Stomach smooth muscle (tissue), 2 donors: ENCODE measurements at regions not wholly inside any gene's neighbourhood (a gene's known extent, or its start where the extent isn't known, plus 50 kb on each side); places are given as distances from the start of the nearest gene placed in this dataset.

Experiments used
- H3K27ac ChIP-seq: one replicate; pipeline ENCODE4 v1.7.0; 2013; ENCODE audit warnings: mild to moderate bottlenecking, low read length, inconsistent platforms
- H3K27me3 ChIP-seq, 2 donors: one replicate each; pipeline ENCODE4 v1.7.0; 2013; ENCODE audit warnings: low read length in 2 of 2; ENCODE audit not compliant: insufficient read depth in 2 of 2, control insufficient read depth in 1 of 2
- H3K36me3 ChIP-seq, 2 donors: one replicate each; pipeline ENCODE4 v1.7.0; 2013; ENCODE audit warnings: low read length in 2 of 2; ENCODE audit not compliant: control insufficient read depth in 2 of 2, insufficient read depth in 2 of 2
- H3K4me1 ChIP-seq: one replicate; pipeline ENCODE4 v1.7.0; 2013; ENCODE audit warnings: low read length; ENCODE audit not compliant: control insufficient read depth, insufficient read depth
- H3K4me3 ChIP-seq, 2 donors: one replicate each; pipeline ENCODE4 v1.7.0; 2013; ENCODE audit warnings: low read length in 2 of 2
- H3K9ac ChIP-seq, 2 donors: one replicate each; pipeline ENCODE4 v1.7.0; 2013; ENCODE audit warnings: low read length in 2 of 2, mild to moderate bottlenecking in 1 of 2
- H3K9me3 ChIP-seq, 2 donors: one replicate each; pipeline ENCODE4 v1.7.0; 2013; ENCODE audit warnings: low read length in 2 of 2; ENCODE audit not compliant: control insufficient read depth in 2 of 2
- donor health status: healthy.
- donor health status: Pancreatic carcinoma.

DNA sequence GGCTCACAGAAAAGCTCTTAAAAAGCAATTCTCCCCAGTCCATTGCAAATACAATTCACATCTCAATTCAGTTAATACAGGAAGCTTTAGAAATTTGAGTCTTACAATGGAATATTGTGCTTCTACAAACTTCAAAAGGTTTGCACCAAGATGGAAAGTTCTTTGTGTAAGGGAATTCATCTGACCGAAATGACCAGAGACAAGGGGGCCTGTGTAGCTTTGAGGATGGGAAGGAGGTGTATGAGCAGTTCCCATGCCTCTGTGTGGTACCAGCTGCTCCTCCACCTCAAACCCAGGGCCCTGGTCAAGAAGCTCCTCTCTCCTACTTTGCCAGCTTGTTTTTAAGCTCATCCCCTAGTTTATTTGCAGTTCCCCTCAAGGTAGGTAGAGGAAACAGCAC, 312.8 kb upstream of the PKDCC start:
- no peak overlapping the region for H3K9ac ChIP-seq
- H3K9me3 ChIP-seq: no peaks in the 10 kb centered on the region
- H3K4me1 ChIP-seq: peaks cover 3% of the 10 kb centered on the region
- no peak overlapping the region for H3K4me3 ChIP-seq
- H3K27ac ChIP-seq: no peak overlapping the region
- H3K36me3 ChIP-seq: no peaks in the 10 kb centered on the region
- no peaks in the 10 kb centered on the region for H3K27me3 ChIP-seq

- no peaks in the 10 kb centered on the region for H3K9me3 ChIP-seq
- no peak overlapping the region for H3K9ac ChIP-seq
- H3K4me1 ChIP-seq: peaks cover 3% of the 10 kb centered on the region
- no peak overlapping the region for H3K4me3 ChIP-seq
- H3K27ac ChIP-seq: no peak overlapping the region
- no peaks in the 10 kb centered on the region for H3K27me3 ChIP-seq
- H3K36me3 ChIP-seq: no peaks in the 10 kb centered on the region
Measured at GRCh38 chr2:41735476-41735875, 312.3 kb upstream of the PKDCC start.

DNA sequence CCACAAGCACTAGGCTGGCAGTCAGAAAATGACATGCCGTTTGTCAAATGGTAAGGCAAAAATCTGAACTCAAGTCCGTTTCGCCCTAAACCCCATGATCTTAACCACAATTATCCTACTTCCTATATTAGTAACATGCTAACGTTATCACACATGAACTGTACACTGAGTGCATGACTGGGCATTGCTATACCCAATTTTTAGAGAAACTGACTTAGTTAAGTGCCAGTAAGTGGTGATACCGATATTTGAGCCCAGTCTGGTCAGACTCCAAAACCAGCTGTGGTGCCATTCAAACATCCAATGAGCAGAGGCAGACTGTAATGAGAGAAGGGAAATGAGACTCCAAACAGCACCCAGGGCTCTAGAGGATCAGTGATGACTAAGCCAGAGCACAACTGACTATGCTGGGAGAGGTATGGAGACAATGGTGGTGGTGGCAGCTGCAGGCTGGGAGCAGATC, 311.7 kb upstream of the PKDCC start:
- Histone ChIP-seq H3K27ac (no peak overlapping the region), H3K9me3 (no peaks in the 10 kb centered on the region), H3K4me3 (no peak overlapping the region)

DNA sequence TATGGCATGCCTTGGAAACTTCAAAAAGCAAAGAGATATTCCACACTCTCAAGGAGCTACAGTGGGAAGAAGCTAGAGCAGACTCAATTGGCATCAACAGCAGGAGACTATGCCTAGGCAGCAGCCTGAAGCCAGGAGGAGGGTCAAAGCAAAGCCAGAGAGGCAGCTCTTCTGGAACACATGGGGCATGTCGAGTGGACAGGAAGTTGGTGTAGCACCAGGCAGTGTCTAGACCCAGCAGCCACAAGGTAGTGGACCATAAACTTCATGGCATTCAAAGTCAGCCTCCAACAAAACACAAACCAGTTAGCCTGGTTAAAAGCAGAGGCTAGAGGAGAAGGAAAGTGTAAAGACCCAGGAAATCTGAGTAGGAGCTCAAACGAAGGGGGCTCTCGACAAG, 311.2 kb upstream of the PKDCC start:
- Histone ChIP-seq H3K4me1 (peaks cover 3% of the 10 kb centered on the region), H3K27ac (no peak overlapping the region), H3K9ac (no peak overlapping the region), H3K4me3 (no peak overlapping the region), H3K9me3 (no peaks in the 10 kb centered on the region), H3K36me3 (no peaks in the 10 kb centered on the region), H3K27me3 (no peaks in the 10 kb centered on the region)

More for the DNA sequence above, 311.7 kb upstream of the PKDCC start:
- Histone ChIP-seq H3K36me3 (no peaks in the 10 kb centered on the region), H3K4me1 (peaks cover 3% of the 10 kb centered on the region), H3K27me3 (no peaks in the 10 kb centered on the region), H3K9ac (no peak overlapping the region)

DNA sequence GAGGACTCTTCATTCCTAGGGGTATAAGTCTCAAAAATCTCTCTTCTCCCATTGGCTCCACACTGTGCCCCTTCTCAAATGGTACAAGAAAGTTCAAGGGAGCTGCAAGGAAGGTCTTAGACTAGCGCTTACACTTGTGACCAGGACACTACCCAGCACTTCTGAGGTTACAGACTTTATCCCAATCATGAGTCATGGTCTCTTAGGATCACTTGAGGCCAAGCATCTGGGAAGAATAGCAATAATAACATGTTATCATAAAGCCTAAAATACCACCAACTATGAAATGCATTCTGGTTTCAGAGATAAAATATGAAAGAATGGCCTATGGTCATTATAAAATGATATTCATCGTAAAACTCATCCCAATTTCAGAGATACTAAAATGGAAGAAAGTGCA, 309.9 kb upstream of the PKDCC start:
- Histone ChIP-seq H3K4me1 (peaks cover 3% of the 10 kb centered on the region), H3K4me3 (no peak overlapping the region), H3K9me3 (no peaks in the 10 kb centered on the region), H3K27me3 (no peaks in the 10 kb centered on the region), H3K9ac (no peak overlapping the region), H3K36me3 (no peaks in the 10 kb centered on the region), H3K27ac (no peak overlapping the region)

- Histone ChIP-seq H3K4me3 (no peak overlapping the region), H3K4me1 (no peaks in the 10 kb centered on the region), H3K9ac (no peak overlapping the region), H3K27me3 (no peaks in the 10 kb centered on the region), H3K27ac (no peak overlapping the region), H3K36me3 (no peaks in the 10 kb centered on the region), H3K9me3 (no peaks in the 10 kb centered on the region)
Measured at GRCh38 chr2:41741951-41742595, 305.7 kb upstream of the PKDCC start.

DNA sequence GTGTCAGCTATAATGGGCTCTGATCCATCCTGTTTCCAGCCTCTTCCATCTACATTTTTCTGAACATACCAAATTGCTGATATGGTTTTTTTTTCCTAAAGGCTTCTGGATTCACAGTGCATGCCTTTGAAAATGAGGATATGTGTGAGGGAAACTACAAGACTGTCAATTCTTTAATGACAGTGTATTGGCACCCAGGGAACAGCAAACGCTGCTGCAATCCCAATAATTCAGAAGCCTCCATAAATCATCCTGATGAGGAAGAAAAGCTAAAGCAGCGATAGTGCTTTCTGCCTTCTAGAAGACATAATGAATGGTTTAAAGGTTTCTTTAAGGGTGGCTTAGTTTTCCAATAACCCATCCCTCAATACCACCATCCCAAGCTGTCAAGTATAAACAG, 304.5 kb upstream of the PKDCC start:
- Histone ChIP-seq H3K27me3 (no peaks in the 10 kb centered on the region), H3K36me3 (no peaks in the 10 kb centered on the region), H3K27ac (no peak overlapping the region), H3K9me3 (no peaks in the 10 kb centered on the region), H3K4me1 (no peaks in the 10 kb centered on the region), H3K9ac (no peak overlapping the region), H3K4me3 (no peak overlapping the region)

DNA sequence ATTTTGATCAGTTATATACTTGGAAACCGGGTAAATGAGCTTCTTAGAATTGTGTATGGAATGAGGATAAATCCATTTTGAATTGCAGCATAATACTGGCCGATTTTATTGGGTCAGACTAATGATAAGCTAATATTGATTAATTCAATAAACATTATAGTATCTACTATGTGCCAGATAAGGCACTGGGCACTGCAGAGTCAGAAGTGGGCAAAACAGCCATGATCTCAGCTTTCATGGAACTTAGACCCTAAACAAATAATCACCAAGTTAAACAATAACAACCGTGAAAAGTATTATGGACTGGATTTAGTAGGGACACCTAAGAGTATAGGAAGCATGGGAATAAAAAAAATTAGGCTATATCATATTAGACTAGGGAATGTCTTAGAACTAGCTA, 297.0 kb upstream of the PKDCC start:
- H3K36me3 ChIP-seq: no peaks in the 10 kb centered on the region
- H3K9ac ChIP-seq: no peak overlapping the region
- no peaks in the 10 kb centered on the region for H3K4me1 ChIP-seq
- H3K27ac ChIP-seq: no peak overlapping the region
- no peaks in the 10 kb centered on the region for H3K9me3 ChIP-seq
- H3K27me3 ChIP-seq: no peaks in the 10 kb centered on the region
- H3K4me3 ChIP-seq: no peak overlapping the region

- no peak overlapping the region for H3K9ac ChIP-seq
- no peak overlapping the region for H3K4me3 ChIP-seq
- no peaks in the 10 kb centered on the region for H3K4me1 ChIP-seq
- no peaks in the 10 kb centered on the region for H3K27me3 ChIP-seq
- no peaks in the 10 kb centered on the region for H3K36me3 ChIP-seq
- H3K27ac ChIP-seq: no peak overlapping the region
- H3K9me3 ChIP-seq: no peaks in the 10 kb centered on the region
Measured at GRCh38 chr2:41759880-41760279, 287.9 kb upstream of the PKDCC start.

- Histone ChIP-seq H3K4me3 (no peak overlapping the region), H3K9me3 (no peaks in the 10 kb centered on the region), H3K9ac (no peak overlapping the region), H3K36me3 (no peaks in the 10 kb centered on the region), H3K4me1 (no peaks in the 10 kb centered on the region), H3K27me3 (peaks cover 0 to 2% of the 10 kb centered on the region in 2 donors), H3K27ac (no peak overlapping the region)
Measured at GRCh38 chr2:41763141-41763540, 284.7 kb upstream of the PKDCC start.

DNA sequence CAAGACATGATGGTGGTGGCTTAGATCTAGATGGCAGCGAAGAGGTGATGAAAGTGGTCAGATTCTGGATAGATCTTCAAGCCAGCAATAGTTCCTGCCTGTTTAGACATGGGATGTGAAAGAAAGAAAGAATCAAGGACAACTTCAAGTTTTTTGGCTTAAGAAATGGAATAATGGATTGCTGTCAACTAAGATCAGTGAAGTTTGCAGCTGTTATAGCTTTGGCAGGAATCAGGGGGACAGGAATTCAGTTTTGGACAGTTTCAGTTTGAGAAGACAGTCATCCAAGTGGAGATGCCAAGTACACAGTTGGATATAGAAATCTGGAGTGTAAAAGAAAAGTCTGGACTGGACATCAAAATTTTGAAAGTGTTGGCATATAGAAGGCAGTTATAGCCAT, 283.7 kb upstream of the PKDCC start:
- Histone ChIP-seq H3K9ac (no peak overlapping the region), H3K36me3 (no peaks in the 10 kb centered on the region), H3K9me3 (no peaks in the 10 kb centered on the region), H3K4me1 (no peaks in the 10 kb centered on the region), H3K27ac (no peak overlapping the region), H3K27me3 (peaks cover 0 to 2% of the 10 kb centered on the region in 2 donors), H3K4me3 (no peak overlapping the region)
